ENCODE measurements at regions not wholly inside any gene's neighbourhood (a gene's known extent, or its start where the extent isn't known, plus 50 kb on each side); places are given as distances from the start of the nearest gene placed in this dataset.
"Not testable (repeated sequence)": the region's sequence is repeated elsewhere in the genome, so short reads cannot be mapped to it uniquely, and the experiment has no call there.

DNA sequence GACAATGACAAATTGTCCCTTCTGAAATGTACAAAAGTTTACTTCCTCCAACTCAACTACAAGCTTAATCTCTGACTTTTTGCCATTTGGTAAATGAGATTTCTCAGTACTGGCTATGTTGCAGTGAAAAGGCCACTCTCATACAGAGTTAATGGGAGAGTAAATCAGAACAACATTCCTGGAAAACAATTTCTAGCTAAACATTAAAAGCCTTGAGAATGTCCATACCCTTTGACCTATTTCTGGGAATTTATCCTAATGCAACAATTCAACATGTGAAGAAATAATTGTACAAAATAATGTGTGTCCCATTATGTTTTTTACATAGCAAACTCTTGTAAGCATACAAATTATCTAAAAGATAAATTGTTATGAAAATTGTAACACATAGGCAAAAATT is 56.3 kb upstream of the SPEF2 start:
- DNase-seq (ENCODE audit: low spot score), result no peak

DNA sequence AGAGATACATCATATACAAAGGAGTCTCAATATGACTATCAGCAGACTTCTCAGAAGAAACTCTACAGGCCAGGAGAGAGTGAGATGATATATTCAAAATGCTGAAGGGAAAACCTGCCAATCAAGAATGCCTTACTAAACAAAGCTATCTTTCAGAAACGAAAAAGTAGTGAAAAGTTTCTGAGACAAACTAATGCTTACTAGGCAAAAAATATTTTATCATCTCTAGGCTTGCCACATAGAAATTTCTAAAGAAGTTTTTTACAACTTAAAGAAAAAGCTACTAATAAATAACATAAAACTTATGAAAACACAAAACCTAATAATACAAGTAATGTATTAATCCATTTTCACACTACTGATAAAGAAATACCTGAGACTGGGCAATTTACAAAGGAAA is 59.9 kb upstream of the SPEF2 start:
- DNase-seq (ENCODE audit: low spot score), result no peak

DNA sequence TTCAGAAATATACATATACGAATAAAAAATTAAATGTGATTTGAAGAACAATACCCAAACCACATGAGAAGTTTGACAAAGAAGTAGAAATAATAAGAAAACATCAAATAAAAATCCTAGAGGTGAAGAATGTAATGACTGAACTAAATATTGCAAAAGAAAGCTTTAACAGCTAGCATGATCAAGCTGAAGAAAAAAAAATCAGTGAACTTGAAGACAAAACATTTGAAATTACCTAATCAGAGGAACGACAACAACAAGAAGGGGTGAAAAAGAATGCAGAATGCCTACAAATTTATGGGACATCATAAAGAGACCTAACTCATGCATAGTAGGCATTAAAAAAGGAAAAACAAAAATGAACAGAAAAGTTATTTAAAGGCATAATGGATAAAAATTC is 60.5 kb upstream of the SPEF2 start:
- DNase-seq (ENCODE audit: low spot score), result no peak

DNA sequence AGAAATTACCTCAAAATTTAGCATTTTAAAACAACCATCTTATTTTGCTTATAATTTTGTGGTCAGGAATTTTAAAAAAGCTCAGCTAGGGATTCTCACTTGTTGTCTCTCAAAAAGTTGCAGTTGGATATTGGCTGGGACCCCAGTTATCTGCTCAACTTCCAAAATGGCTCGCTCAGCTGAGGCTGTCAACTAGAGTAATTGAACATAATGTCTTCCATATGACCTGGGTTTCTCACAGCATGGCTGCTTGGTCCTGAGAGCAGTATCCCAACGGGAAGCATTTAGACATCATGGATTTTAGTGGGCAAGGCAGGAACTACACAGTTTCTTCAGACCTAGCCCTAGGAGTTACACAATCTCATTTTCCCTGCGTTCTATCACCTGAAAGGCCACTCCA is 63.6 kb upstream of the SPEF2 start:
- DNase-seq (ENCODE audit: low spot score), result no peak

DNA sequence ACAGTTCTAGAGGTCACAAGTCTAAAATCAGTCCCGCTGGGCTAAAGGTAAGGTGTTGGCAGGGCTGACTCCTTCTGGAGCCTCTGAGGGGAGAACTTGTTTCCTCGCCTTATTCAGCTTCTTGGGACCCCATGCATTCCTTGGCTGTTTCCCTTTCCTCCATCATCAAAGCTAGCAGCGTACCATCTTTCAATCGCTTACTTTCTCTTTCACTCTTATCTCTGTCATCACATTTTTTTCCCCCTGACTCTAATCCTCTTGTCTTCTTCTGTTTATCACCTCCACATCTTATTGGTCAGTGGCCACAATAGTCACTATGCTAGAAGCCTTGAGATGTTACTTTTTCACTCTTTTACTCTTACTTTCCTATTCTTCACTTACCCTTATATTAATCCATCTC is 72.5 kb upstream of the SPEF2 start:
- DNase-seq (ENCODE audit: low spot score), result no peak

DNA sequence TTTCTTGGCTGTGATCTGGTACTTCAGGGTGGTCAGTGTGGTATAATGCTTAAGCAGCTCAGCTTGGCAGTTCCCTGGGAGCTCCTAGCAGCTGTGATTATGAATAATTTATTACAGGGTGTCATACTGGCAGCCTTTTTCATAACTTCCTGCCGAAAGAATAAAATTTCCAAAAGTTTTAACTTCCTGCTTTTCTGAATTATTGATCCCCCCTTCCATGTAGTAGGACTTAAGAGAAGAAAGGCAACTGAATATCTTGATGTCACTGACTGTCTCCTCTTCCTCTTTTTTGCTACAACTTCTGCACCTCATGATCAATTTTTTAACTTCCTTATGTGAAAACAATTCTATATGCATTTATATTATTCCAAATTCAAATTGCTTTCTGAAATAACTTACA is 74.3 kb upstream of the SPEF2 start:
- no peak for DNase-seq (ENCODE audit: low spot score)

DNA sequence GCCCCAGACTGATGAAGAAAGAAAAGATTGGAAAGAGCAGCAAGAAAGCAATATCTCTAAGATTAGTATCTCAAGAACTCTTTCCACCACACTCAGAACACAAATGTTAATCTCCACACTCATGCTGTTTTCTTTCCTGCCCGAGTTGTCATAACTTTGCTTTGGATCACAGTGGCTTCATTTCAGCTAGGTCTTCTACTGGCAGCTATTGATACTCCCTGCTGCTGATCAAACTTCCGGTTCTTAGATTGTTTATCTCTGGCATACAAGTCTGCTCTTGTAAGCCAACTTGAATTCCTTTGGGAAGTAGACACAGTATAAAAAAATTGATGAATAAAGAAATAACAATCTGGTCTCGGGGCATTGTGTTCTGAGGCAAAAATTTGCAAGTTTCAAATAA is 77.7 kb upstream of the SPEF2 start:
- DNase-seq (ENCODE audit: low spot score), result no peak

DNA sequence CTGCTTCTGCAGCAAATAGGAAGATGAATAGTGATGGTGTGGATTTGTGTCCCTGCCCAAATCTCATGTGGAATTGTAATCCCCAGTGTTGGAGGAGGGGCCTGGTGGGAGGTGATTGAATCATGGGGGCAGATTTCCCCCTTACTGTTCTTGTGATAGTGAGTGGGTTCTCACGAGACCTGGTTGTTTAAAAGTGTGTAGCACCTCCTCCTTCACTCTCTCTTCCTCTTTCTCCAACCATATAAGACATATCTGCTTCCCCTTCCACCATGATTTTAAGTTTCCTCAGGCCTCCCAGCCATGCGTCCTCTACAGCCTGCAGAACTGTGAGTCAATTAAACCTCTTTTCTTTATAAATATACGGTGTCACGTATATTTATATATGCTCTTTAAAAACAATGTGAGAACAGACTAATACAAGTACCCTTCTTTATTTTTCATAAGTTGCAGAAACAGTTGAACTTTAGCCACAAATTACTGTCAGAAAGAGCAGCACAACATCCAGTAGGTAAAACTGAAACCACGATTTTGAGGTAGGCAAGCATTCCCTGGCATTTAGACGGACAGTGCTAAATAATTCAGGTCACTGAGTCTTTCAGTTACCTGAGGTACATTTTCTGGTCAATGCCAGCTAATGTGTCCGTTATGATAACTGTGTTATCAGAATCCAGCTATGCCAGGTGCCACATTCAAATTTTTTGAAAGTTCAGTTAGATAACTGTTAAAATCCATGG is 79.3 kb upstream of the SPEF2 start:
- no peak for DNase-seq (ENCODE audit: low spot score)

DNA sequence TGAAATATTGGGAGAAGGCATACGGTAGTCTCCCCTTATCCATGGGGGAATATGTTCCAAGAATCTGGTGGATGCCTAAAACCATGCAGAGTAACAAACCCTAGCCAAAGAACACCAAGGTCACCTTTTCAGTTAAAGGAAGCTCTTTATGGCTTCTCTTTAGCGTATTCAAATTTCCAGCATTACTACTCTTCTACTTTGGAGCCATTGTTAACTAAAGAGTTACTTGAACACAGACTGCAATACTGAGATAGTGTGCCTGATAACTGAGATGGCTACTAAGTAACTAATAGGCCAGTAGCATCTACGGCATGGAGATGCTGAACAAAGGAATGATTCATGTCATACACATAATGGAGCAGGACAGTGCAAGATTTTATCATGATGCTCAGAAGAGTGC is 84.5 kb upstream of the SPEF2 start:
- DNase-seq (ENCODE audit: low spot score), result no peak

DNA sequence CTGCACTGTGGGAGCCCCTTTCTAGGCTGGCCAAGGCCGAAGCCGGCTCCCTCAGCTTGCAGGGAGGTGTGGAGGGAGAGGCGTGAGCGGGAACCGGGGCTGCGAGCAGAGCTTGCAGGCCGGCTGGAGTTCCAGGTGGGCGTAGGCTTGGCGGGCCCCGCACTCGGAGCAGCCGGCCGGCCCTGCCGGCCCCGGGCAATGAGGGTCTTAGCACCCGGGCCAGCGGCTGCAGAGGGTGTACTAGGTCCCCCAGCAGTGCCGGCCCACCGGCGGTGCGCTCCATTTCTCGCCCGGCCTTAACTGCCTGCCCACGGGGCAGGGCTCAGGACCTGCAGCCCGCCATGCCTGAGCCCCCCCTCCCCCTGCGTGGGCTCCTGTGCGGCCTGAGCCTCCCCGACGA is 86.1 kb upstream of the SPEF2 start:
- not testable (repeated sequence) for DNase-seq (ENCODE audit: low spot score)

DNA sequence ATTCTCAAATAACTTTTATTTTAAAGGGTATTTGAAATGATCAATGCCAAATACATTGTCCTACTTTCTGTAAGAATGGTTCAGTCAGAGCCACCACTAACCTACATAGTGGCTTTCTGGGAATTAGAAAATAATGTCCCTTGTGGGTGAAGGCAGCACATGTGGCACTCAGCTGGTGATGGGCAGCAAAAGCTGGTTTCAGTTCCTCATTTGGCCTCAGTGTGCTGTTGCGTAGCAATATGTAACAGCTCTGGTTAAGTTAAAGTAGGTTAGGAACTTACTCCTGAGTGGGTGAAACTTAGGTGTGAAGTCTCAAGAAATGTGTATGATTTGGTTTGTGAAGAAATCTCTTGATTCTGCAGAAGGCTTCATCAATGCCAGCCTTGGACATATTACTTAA is 99.6 kb upstream of the SPEF2 start:
- no peak for DNase-seq (ENCODE audit: low spot score)

DNA sequence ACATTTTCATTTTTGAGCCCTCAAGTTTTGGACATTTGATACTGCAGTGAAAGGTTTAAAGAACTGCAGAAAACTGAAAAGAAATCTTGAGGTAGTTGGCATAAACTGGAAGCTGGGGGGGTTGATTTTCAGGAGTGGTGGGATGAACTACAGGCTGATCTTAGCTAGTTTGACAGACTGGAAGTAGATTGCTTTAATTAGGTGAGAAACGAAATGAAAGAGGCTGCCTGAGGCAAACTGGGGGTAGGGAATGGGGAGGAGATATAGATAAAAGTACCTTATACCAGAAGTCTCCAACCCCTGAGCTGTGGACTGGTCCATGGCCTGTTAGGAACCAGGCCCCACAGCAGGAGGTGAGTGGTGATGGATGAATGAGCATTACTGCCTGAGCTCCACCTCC is 101.4 kb upstream of the SPEF2 start:
- DNase-seq (ENCODE audit: low spot score), result no peak

DNA sequence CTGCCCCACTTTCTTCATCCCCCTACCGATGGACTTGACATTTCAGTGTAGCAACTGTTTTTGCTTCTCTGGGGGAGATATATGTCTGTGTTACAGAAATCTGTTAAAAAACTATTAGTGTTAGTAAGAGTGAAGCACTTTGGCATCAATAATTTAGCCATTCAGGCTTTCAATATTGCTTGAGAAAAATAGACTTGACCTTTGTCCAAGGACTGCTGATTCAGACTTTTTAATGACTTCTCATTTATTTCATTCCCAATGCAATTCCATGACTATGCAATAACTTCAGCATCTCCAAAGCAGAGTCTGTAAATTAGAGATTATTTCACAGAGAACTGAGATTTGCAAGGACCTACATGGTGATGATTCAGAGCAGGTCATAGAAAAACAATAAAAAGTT is 104.1 kb upstream of the SPEF2 start:
- DNase-seq (ENCODE audit: low spot score), result no peak

DNA sequence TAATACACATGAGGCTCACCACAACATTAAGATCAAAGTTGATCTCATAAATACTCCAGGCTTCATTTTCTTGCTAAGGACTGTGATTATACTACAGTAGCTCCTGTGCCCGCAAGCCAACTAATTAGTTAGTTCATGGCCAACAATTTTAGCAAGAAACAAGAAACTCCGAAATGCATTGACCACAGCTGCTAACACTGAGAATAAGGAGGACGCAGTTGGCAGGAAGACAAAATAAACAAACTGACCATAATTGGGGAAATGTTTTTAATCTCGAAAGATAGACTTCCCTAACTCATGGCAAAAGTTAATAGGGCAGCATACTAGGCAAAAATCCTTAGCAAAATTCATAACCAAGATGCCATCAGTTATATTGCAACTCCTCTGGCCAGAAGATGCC is 115.5 kb upstream of the SPEF2 start:
- DNase-seq (ENCODE audit: low spot score), result no peak

DNA sequence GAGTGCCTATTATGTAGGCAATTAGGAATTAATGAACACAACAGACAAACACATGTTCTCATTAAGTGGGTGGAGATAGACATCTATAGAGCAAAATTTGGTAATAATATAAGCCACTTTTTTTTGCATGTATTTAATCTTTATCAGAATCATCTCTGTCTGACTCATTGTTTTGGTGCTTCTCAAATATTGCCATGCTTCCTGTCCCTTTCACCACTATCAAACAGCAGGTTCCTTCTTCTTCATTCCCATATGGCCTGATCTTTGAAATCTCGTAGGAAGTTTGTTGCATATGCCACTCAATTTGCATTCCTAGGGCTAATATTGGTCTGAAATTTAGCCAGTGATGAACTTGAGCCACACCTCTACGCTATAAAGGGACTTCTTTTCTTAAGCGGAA is 128.9 kb upstream of the SPEF2 start:
- no peak for DNase-seq (ENCODE audit: low spot score)

DNA sequence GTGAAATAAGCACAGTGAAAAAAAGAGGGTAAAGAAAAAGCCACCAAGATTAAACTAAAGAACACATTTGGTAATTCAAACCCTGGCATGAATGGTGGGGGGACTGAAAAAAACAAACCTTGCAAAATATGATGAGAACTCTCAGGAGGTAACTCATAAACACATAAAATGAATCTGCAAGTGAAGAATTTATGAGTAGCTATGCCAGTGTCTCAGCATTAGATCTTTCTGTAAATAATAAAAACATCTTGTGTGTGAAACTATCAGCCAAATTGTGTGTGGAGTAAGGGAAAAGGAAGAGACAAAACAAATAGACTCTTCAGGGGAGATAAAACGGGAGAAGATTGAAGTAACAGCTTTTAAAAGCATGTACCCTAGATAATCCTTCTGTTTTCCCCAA is 129.6 kb upstream of the SPEF2 start:
- no peak for DNase-seq (ENCODE audit: low spot score)

DNA sequence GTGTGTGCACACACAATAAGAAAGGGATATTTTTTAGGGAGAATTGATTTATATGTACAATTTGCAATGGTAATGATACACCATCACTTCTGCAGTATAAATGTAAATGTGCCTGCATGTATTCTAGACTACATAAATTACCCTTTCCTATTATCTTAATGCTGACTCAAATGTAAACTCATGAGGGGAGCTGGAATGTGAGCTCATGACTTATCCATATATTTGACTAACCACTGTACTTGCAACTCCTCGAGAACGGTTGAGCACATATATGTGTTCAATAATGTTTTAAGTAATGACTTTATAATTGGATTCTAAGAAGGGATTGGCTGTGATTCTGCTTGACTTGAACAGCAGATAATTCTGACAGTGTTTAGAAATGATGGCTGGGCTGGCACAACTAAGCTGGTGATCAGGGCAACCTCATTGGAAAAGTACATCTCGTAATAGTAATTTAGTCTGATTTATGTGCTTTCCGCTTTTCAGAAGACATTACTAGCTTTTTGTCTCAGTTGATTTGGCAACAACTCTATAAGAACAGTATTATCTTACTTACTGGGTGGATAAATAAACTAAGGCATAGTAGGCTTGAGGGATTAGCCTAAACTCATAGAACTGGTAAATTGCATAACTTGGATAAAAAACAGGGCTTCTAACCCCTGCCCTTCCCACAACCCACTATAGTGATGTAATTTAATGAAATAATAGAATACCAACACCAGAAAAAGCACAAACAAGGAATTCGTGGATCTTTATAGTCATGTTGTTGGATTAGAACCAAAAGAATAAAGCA is 130.2 kb upstream of the SPEF2 start:
- DNase-seq (ENCODE audit: low spot score), result no peak

DNA sequence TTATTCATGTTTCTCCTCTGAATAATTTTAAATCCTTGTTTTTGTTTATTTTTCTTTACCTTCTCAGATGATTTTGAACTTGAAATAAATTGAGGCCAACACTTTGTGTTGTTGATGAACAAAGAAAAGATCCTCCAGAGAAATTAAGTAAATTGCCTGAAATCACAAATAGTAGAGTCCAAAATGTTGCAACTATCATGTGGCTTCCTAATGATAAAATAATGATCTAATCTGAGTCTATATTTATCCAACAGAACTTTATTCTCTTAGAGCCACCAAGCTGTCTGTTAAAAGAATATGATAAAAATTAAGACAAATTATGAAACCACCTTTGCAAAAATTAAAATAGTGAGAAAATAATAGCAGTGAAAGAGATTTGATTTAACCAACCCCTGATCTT is 132.2 kb upstream of the SPEF2 start:
- DNase-seq (ENCODE audit: low spot score), result no peak

DNA sequence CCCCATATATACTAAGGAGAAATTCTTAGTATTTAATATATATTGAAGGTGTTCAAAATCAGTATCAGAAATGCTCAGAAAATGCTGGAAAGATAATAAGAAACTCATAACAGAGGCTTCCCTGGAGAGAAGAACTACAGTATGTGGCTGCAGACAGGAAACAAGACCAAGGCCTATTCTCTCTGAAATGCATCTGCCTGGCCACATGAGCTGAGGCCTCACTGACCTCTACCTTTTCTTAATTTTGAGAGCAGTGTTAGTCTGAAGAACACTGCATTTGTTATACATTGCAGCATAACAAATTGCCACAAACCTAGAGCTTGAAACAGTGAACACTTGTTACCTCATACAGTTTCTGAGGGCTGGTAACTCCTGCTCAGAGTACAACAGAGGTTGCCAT is 133.4 kb upstream of the SPEF2 start:
- DNase-seq (ENCODE audit: low spot score), result no peak

DNA sequence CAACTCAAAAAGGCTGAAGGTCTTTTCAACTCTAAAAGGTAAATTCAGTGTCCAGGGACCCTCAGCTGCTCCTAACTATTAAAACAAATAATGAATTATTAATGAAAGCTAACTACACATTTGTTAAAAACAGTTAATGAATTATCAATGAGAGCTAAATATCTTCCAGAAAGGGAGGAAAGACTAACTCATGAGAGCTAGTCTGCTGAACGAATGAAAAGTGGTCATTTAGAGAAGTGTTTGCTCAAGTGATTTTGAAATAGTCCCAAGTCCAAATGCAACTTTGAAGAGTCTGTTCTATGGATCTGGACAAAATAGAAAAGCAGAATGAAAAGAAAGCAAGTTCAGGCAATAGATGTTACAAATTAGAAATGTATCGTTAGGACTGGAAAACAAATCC is 133.9 kb upstream of the SPEF2 start:
- no peak for DNase-seq (ENCODE audit: low spot score)

DNA sequence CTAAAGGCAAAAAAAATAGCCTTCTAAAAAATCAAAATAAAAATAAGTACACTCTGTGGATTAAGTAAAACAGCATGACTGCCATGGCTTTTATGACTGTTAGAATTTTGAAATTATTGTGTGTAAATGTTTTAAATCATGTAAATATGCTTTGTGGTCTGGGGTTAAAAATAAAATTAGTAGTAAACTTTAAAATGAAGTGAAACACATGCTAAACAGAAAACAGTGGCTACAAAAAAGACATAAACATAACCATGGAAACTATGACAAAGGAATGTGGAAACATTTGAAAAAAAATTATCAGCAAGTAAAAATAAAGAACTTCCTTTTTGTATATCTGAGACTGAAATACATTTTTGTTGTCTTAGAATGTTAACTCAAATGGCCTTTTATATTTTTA is 134.5 kb upstream of the SPEF2 start:
- DNase-seq (ENCODE audit: low spot score), result no peak

DNA sequence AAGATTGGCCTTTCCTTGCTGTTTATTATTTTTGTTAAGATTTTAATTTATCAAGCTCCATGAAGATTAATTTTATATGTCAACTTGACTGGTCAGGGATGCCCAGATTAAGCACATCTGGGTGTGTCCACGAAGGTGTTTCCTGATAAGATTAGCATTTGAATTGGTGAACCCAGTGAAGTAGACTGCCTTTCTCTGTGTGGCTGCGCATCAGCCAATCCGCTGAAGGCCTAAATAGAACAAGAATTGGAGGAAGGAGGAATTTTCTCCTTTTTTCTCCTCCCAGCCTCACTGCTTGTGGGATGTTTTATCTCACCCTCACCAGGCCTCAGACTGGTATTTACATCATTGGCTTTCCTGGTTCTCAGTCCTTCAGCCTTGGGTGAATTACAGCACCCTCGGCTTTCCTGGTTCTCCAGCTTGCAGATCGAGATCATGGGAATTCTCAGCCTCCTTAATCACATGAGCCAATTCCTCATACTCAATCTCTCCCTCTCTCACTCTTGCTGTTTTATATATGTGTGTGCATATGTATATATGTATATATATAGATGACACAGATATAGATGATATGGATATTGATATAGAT is 135.4 kb upstream of the SPEF2 start:
- no peak for DNase-seq (ENCODE audit: low spot score)

DNA sequence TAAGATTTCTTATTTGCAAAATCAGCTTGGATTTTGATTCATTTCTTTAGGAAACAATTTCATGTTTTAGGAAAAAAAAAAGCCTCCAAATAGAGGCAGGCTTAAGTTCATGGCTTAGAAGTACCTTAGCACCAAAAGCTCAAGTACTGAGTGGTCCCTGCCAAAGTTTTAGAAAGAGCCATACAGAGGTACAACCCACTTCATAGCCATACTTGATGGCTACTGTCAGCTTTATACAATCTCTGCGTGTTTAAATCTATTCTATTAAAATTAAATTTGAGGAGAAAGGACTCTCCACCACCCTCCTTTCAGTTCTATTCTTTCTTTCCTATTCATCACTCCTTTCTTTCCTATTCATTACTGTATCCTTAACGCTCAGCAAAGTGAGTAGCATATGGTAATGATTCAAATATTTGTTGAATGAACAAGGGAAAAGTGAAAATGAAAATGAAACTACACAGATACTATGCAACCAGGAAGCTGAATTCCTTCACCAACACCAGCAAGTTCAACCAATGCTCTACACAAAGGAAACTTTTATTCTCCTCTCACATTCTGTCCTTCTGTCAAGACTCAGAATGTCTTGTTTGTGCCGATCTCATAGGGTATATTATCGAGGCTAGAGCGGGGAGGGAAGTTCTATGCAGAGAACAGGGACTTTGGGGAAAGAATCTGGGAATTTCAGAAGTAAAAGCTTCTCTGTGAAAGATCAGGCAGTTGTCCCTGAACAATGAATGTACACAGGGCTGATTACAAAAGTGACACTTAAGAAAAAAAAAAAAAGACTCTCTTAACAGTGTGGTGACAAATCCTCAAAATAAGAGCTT is 138.6 kb upstream of the SPEF2 start:
- peak; percentile 18 for DNase-seq (ENCODE audit: low spot score)

Measured in hepatic stellate cell (primary cell).